ENCODE measurements at regions not wholly inside any gene's neighbourhood (a gene's known extent, or its start where the extent isn't known, plus 50 kb on each side); places are given as distances from the start of the nearest gene placed in this dataset.

GRCh38 chr11:116276051-116277044, 496.4 kb downstream of the BUD13 start:
- DNase-seq = peak; percentile 81

- DNase-seq = no peak
These were observed 497.2 kb downstream of the BUD13 start for GRCh38 chr11:116275635-116276034.

GRCh38 chr11:116274521-116274920, 498.3 kb downstream of the BUD13 start:
- no peak for DNase-seq

- DNase-seq = no peak
These were observed 500.5 kb downstream of the BUD13 start for GRCh38 chr11:116272181-116272789.

- DNase-seq = no peak
These were observed 501.3 kb downstream of the BUD13 start for GRCh38 chr11:116271479-116271878.

- DNase-seq = no peak
These were observed 505.6 kb downstream of the BUD13 start for GRCh38 chr11:116267146-116267545.

- DNase-seq = no peak
These were observed 509.0 kb downstream of the BUD13 start for GRCh38 chr11:116263770-116264169.

- DNase-seq = peak; percentile 67
These were observed 509.8 kb downstream of the BUD13 start for GRCh38 chr11:116263019-116263418.

GRCh38 chr11:116262370-116262769, 510.4 kb downstream of the BUD13 start:
- DNase-seq = no peak

- no peak for DNase-seq
These were observed 511.2 kb downstream of the BUD13 start for GRCh38 chr11:116261606-116262005.

- no peak for DNase-seq
These were observed 514.0 kb downstream of the BUD13 start for GRCh38 chr11:116258821-116259220.

- no peak for DNase-seq
These were observed 514.9 kb downstream of the BUD13 start for GRCh38 chr11:116257883-116258282.

GRCh38 chr11:116257092-116257491, 515.7 kb downstream of the BUD13 start:
- DNase-seq = no peak

GRCh38 chr11:116256215-116256614, 516.6 kb downstream of the BUD13 start:
- no peak for DNase-seq

- DNase-seq = no peak
These were observed 517.4 kb downstream of the BUD13 start for GRCh38 chr11:116255321-116255953.

- DNase-seq = no peak
These were observed 522.6 kb downstream of the BUD13 start for GRCh38 chr11:116250155-116250554.

- DNase-seq = no peak
These were observed 523.2 kb downstream of the BUD13 start for GRCh38 chr11:116249561-116249960.

GRCh38 chr11:116244889-116245288, 527.9 kb downstream of the BUD13 start:
- DNase-seq = no peak

- DNase-seq = no peak
These were observed 528.3 kb downstream of the BUD13 start for GRCh38 chr11:116244439-116244838.

- DNase-seq = no peak
These were observed 528.8 kb downstream of the BUD13 start for GRCh38 chr11:116243991-116244390.

GRCh38 chr11:116242006-116242405, 530.8 kb downstream of the BUD13 start:
- DNase-seq = no peak

- no peak for DNase-seq
These were observed 532.1 kb downstream of the BUD13 start for GRCh38 chr11:116240710-116241109.

GRCh38 chr11:116239247-116239646, 533.5 kb downstream of the BUD13 start:
- DNase-seq = no peak
